Neuronal stem cell (in vitro differentiated cells): ENCODE measurements at regions not wholly inside any gene's neighbourhood (a gene's known extent, or its start where the extent isn't known, plus 50 kb on each side); places are given as distances from the start of the nearest gene placed in this dataset.

ENCODE experiments used
- DNase-seq: peaks from one replicate; pipeline ENCODE4 v3.0.0-alpha.2; 2013; ENCODE audit warnings: low spot score
- H2AFZ ChIP-seq: one replicate; pipeline ENCODE4 v1.6.1; 2013; ENCODE audit warnings: mild to moderate bottlenecking, low read length, inconsistent platforms
- H2AK5ac ChIP-seq: 2 replicates; pipeline ENCODE4 v1.6.1; 2013; ENCODE audit warnings: low read depth, mild to moderate bottlenecking, inconsistent platforms, low read length, moderate library complexity, mixed read lengths
- H2BK120ac ChIP-seq: 2 replicates; pipeline ENCODE4 v1.6.1; 2013; ENCODE audit warnings: low read depth, mild to moderate bottlenecking, inconsistent platforms, low read length, moderate library complexity, mixed read lengths
- H2BK12ac ChIP-seq: one replicate; pipeline ENCODE4 v1.6.1; 2013; ENCODE audit warnings: low read length, inconsistent platforms
- H2BK15ac ChIP-seq: 2 replicates; pipeline ENCODE4 v1.6.1; 2013; ENCODE audit warnings: mild to moderate bottlenecking, low read length, inconsistent platforms, mixed read lengths
- H2BK5ac ChIP-seq: one replicate; pipeline ENCODE4 v1.6.1; 2013; ENCODE audit warnings: inconsistent platforms, mild to moderate bottlenecking, low read length, moderate library complexity
- H3K14ac ChIP-seq: one replicate; pipeline ENCODE4 v1.6.1; 2013; ENCODE audit warnings: low read length, inconsistent platforms
- H3K18ac ChIP-seq: 2 replicates; pipeline ENCODE4 v1.6.1; 2013; ENCODE audit warnings: low read length, inconsistent platforms
- H3K23ac ChIP-seq: 2 replicates; pipeline ENCODE4 v1.6.1; 2013; ENCODE audit warnings: low read depth, mild to moderate bottlenecking, mixed read lengths, low read length, inconsistent platforms; ENCODE audit not compliant: poor library complexity
- H3K27ac ChIP-seq: replicated peaks from 3 replicates; pipeline ENCODE4 v1.5.1; 2013; ENCODE audit warnings: low read length, inconsistent platforms
- H3K27me3 ChIP-seq, 3 experiments: 2 replicates each; pipeline ENCODE4 v1.6.1; 2013; ENCODE audit warnings: low read length in 3 of 3, mild to moderate bottlenecking in 2 of 3, inconsistent platforms in 1 of 3, low read depth in 1 of 3, mixed read lengths in 1 of 3, moderate library complexity in 1 of 3; ENCODE audit not compliant: control insufficient read depth in 3 of 3, insufficient read depth in 3 of 3
- H3K36me3 ChIP-seq, 2 donors: replicated peaks in 1 of 2; 2 replicates each; pipeline ENCODE4 v1.6.1; 2013; ENCODE audit warnings: low read length in 2 of 2; ENCODE audit not compliant: control insufficient read depth in 2 of 2, insufficient read depth in 2 of 2
- H3K4ac ChIP-seq: 2 replicates; pipeline ENCODE4 v1.6.1; 2013; ENCODE audit warnings: inconsistent platforms, mild to moderate bottlenecking, low read length, moderate library complexity
- H3K4me1 ChIP-seq, 2 donors: 1 replicate in 1 of 2; 2 replicates in 1 of 2; pipeline ENCODE4 v1.6.1; 2013; ENCODE audit warnings: low read length in 2 of 2, low read depth in 1 of 2; ENCODE audit not compliant: control insufficient read depth in 2 of 2, insufficient read depth in 1 of 2
- H3K4me2 ChIP-seq: one replicate; pipeline ENCODE4 v1.6.1; 2013; ENCODE audit warnings: mild to moderate bottlenecking, low read length, inconsistent platforms; ENCODE audit not compliant: insufficient read depth, poor library complexity, severe bottlenecking
- H3K4me3 ChIP-seq, 2 donors: 2 replicates each; pipeline ENCODE4 v1.5.1; 2013; ENCODE audit warnings: low read length in 2 of 2, mild to moderate bottlenecking in 2 of 2, inconsistent platforms in 1 of 2, moderate library complexity in 1 of 2
- H3K79me1 ChIP-seq: one replicate; pipeline ENCODE4 v1.6.1; 2013; ENCODE audit warnings: low read depth, mild to moderate bottlenecking, inconsistent platforms, low read length, moderate library complexity
- H3K9ac ChIP-seq: one replicate; pipeline ENCODE4 v1.6.1; 2013; ENCODE audit warnings: mild to moderate bottlenecking, low read depth, low read length, inconsistent platforms; ENCODE audit not compliant: poor library complexity
- H3K9me3 ChIP-seq, 2 donors: replicated peaks in 1 of 2; 2 replicates each; pipeline versions ENCODE3 to v1.6.1; 2013; ENCODE audit warnings: low read length in 2 of 2, mild to moderate bottlenecking in 2 of 2, inconsistent platforms in 1 of 2, low read depth in 1 of 2, mixed read lengths in 1 of 2, moderate library complexity in 1 of 2; ENCODE audit not compliant: control insufficient read depth in 2 of 2, insufficient read depth in 1 of 2
- H4K8ac ChIP-seq: one replicate; pipeline ENCODE4 v1.6.1; 2013; ENCODE audit warnings: low read depth, mild to moderate bottlenecking, inconsistent platforms, low read length, moderate library complexity
- H4K91ac ChIP-seq: one replicate; pipeline ENCODE4 v1.6.1; 2013; ENCODE audit warnings: low read length, low read depth, mild to moderate bottlenecking, inconsistent platforms; ENCODE audit not compliant: poor library complexity
- WGBS, 2 donors: extraction: QIAGEN DNeasy Blood & Tissue Kit; methylation state at CpG; one replicate each; pipeline ENCODE4 v1.1.7; 2013; ENCODE audit warnings: missing lambda C conversion rate in 2 of 2, mixed read lengths in 1 of 2; ENCODE audit not compliant: insufficient read length in 2 of 2, insufficient replicate concordance in 1 of 2; ENCODE audit errors: extremely low coverage in 2 of 2; 5-methylcytosine and 5-hydroxymethylcytosine counted together

- Histone ChIP-seq H3K79me1 (no peaks in the 10 kb centered on the region), H3K9ac (no peak overlapping the region), H3K27me3 (no peaks in the 10 kb centered on the region), H3K27ac (no peak overlapping the region), H4K91ac (no peak overlapping the region), H2BK5ac (no peak overlapping the region), H3K4me1 (no peaks in the 10 kb centered on the region), H3K4me3 (no peak overlapping the region), H2AFZ (no peak overlapping the region), H2BK15ac (no peak overlapping the region), H3K36me3 (no peaks in the 10 kb centered on the region), H2AK5ac (no peak overlapping the region), H3K18ac (no peak overlapping the region), H2BK120ac (no peak overlapping the region), H3K14ac (no peak overlapping the region), H4K8ac (no peak overlapping the region), H3K23ac (no peak overlapping the region), H3K9me3 (no peaks in the 10 kb centered on the region), H2BK12ac (no peak overlapping the region), H3K4me2 (no peak overlapping the region), H3K4ac (no peak overlapping the region)
- no peak for DNase-seq
- WGBS, 2 donors = no CpG with 5 or more reads among the region's 2 CpGs
Measured at GRCh38 chr12:68097386-68097785, 62.2 kb downstream of the IFNG start.

GRCh38 chr12:68094645-68095395 is 64.7 kb downstream of the IFNG start:
- no peak overlapping the region for H3K4me3 ChIP-seq
- H2AFZ ChIP-seq = no peak overlapping the region
- no peak overlapping the region for H2BK5ac ChIP-seq
- H3K27ac ChIP-seq = no peak overlapping the region
- H3K4me1 ChIP-seq = no peaks in the 10 kb centered on the region
- H2BK120ac ChIP-seq = no peak overlapping the region
- no peaks in the 10 kb centered on the region for H3K27me3 ChIP-seq
- H3K18ac ChIP-seq = no peak overlapping the region
- WGBS, 2 donors = no CpG with 5 or more reads among the region's 6 CpGs
- no peak overlapping the region for H2BK12ac ChIP-seq
- H3K4me2 ChIP-seq = no peak overlapping the region
- H4K8ac ChIP-seq = no peak overlapping the region
- H3K36me3 ChIP-seq = no peaks in the 10 kb centered on the region
- H2BK15ac ChIP-seq = no peak overlapping the region
- H2AK5ac ChIP-seq = no peak overlapping the region
- H4K91ac ChIP-seq = no peak overlapping the region
- H3K79me1 ChIP-seq = no peaks in the 10 kb centered on the region
- H3K23ac ChIP-seq = no peak overlapping the region
- H3K9ac ChIP-seq = no peak overlapping the region
- H3K14ac ChIP-seq = no peak overlapping the region
- DNase-seq = no peak
- no peak overlapping the region for H3K4ac ChIP-seq
- H3K9me3 ChIP-seq = no peaks in the 10 kb centered on the region

GRCh38 chr12:68094195-68094594 is 65.3 kb downstream of the IFNG start:
- DNase-seq = no peak
- Histone ChIP-seq H3K4ac (no peak overlapping the region), H3K4me3 (no peak overlapping the region), H3K79me1 (no peaks in the 10 kb centered on the region), H3K27me3 (no peaks in the 10 kb centered on the region), H4K8ac (no peak overlapping the region), H2AK5ac (no peak overlapping the region), H2BK120ac (no peak overlapping the region), H3K9me3 (no peaks in the 10 kb centered on the region), H4K91ac (no peak overlapping the region), H2BK15ac (no peak overlapping the region), H3K27ac (no peak overlapping the region), H2AFZ (no peak overlapping the region), H2BK5ac (no peak overlapping the region), H3K4me2 (no peak overlapping the region), H3K36me3 (no peaks in the 10 kb centered on the region), H3K14ac (no peak overlapping the region), H3K23ac (no peak overlapping the region), H3K9ac (no peak overlapping the region), H3K18ac (no peak overlapping the region), H3K4me1 (no peaks in the 10 kb centered on the region), H2BK12ac (no peak overlapping the region)
- WGBS, 2 donors = no CpG with 5 or more reads among the region's 2 CpGs

- no CpG with 5 or more reads among the region's 2 CpGs for WGBS, 2 donors
- Histone ChIP-seq H2AK5ac (no peak overlapping the region), H2BK120ac (no peak overlapping the region), H3K14ac (no peak overlapping the region), H3K9me3 (no peaks in the 10 kb centered on the region), H3K36me3 (no peaks in the 10 kb centered on the region), H2AFZ (no peak overlapping the region), H3K27ac (no peak overlapping the region), H3K4ac (no peak overlapping the region), H2BK15ac (no peak overlapping the region), H3K79me1 (no peaks in the 10 kb centered on the region), H3K4me1 (no peaks in the 10 kb centered on the region), H2BK12ac (no peak overlapping the region), H3K4me3 (no peak overlapping the region), H3K4me2 (no peak overlapping the region), H3K23ac (no peak overlapping the region), H4K91ac (no peak overlapping the region), H2BK5ac (no peak overlapping the region), H3K18ac (no peak overlapping the region), H3K9ac (no peak overlapping the region), H4K8ac (no peak overlapping the region), H3K27me3 (no peaks in the 10 kb centered on the region)
- DNase-seq = no peak
Measured at GRCh38 chr12:68092976-68093375, 66.6 kb downstream of the IFNG start.
